ENCODE measurements at regions not wholly inside any gene's neighbourhood (a gene's known extent, or its start where the extent isn't known, plus 50 kb on each side); places are given as distances from the start of the nearest gene placed in this dataset.

GRCh38 chr2:4483050-4483449 is 779.7 kb downstream of the DCDC2C start:
- Histone ChIP-seq H3K4me3 (ENCODE audit: low read depth, low read length) (no peak overlapping the region), H3K9me3 (ENCODE audit: control insufficient read depth, insufficient read depth, low read depth, low read length) (peaks cover 51% of the 10 kb centered on the region), H3K36me3 (ENCODE audit: control insufficient read depth, insufficient read depth, low read length) (no peaks in the 10 kb centered on the region), H3K27me3 (ENCODE audit: control insufficient read depth, insufficient read depth, low read length) (no peaks in the 10 kb centered on the region), H3K27ac (ENCODE audit: low read depth, low read length) (no peak overlapping the region), H3K4me1 (ENCODE audit: control insufficient read depth, insufficient read depth, low read length) (no peaks in the 10 kb centered on the region), H3K9ac (ENCODE audit: low read length) (no peak overlapping the region)

- Histone ChIP-seq H3K4me1 (ENCODE audit: control insufficient read depth, insufficient read depth, low read length) (no peaks in the 10 kb centered on the region), H3K36me3 (ENCODE audit: control insufficient read depth, insufficient read depth, low read length) (no peaks in the 10 kb centered on the region), H3K9ac (ENCODE audit: low read length) (no peak overlapping the region), H3K4me3 (ENCODE audit: low read depth, low read length) (no peak overlapping the region), H3K27ac (ENCODE audit: low read depth, low read length) (no peak overlapping the region), H3K27me3 (ENCODE audit: control insufficient read depth, insufficient read depth, low read length) (no peaks in the 10 kb centered on the region), H3K9me3 (ENCODE audit: control insufficient read depth, insufficient read depth, low read depth, low read length) (peaks cover 33% of the 10 kb centered on the region)
Measured at GRCh38 chr2:4486971-4487370, 783.6 kb downstream of the DCDC2C start.

GRCh38 chr2:4499316-4500030 is 796.1 kb downstream of the DCDC2C start:
- H3K4me3 ChIP-seq (ENCODE audit: low read depth, low read length) = no peak overlapping the region
- H3K36me3 ChIP-seq (ENCODE audit: control insufficient read depth, insufficient read depth, low read length) = no peaks in the 10 kb centered on the region
- no peak overlapping the region for H3K9ac ChIP-seq (ENCODE audit: low read length)
- H3K27ac ChIP-seq (ENCODE audit: low read depth, low read length) = no peak overlapping the region
- H3K4me1 ChIP-seq (ENCODE audit: control insufficient read depth, insufficient read depth, low read length) = no peaks in the 10 kb centered on the region; the same call in 1 of the 2 replicates
- no peaks in the 10 kb centered on the region for H3K27me3 ChIP-seq (ENCODE audit: control insufficient read depth, insufficient read depth, low read length)
- no peaks in the 10 kb centered on the region for H3K9me3 ChIP-seq (ENCODE audit: control insufficient read depth, insufficient read depth, low read depth, low read length)

- H3K27ac ChIP-seq (ENCODE audit: low read depth, low read length) = no peak overlapping the region
- no peaks in the 10 kb centered on the region for H3K9me3 ChIP-seq (ENCODE audit: control insufficient read depth, insufficient read depth, low read depth, low read length)
- H3K27me3 ChIP-seq (ENCODE audit: control insufficient read depth, insufficient read depth, low read length) = no peaks in the 10 kb centered on the region
- H3K36me3 ChIP-seq (ENCODE audit: control insufficient read depth, insufficient read depth, low read length) = no peaks in the 10 kb centered on the region
- H3K9ac ChIP-seq (ENCODE audit: low read length) = no peak overlapping the region
- H3K4me1 ChIP-seq (ENCODE audit: control insufficient read depth, insufficient read depth, low read length) = no peaks in the 10 kb centered on the region; the same call in 1 of the 2 replicates
- H3K4me3 ChIP-seq (ENCODE audit: low read depth, low read length) = no peak overlapping the region
Measured at GRCh38 chr2:4501525-4501924, 798.1 kb downstream of the DCDC2C start.

- no peaks in the 10 kb centered on the region for H3K27me3 ChIP-seq (ENCODE audit: control insufficient read depth, insufficient read depth, low read length)
- H3K27ac ChIP-seq (ENCODE audit: low read depth, low read length) = no peak overlapping the region
- H3K4me3 ChIP-seq (ENCODE audit: low read depth, low read length) = no peak overlapping the region
- H3K36me3 ChIP-seq (ENCODE audit: control insufficient read depth, insufficient read depth, low read length) = no peaks in the 10 kb centered on the region
- H3K4me1 ChIP-seq (ENCODE audit: control insufficient read depth, insufficient read depth, low read length) = no peaks in the 10 kb centered on the region; the same call in 1 of the 2 replicates
- H3K9me3 ChIP-seq (ENCODE audit: control insufficient read depth, insufficient read depth, low read depth, low read length) = no peaks in the 10 kb centered on the region
- no peak overlapping the region for H3K9ac ChIP-seq (ENCODE audit: low read length)
Measured at GRCh38 chr2:4502230-4502843, 799.0 kb downstream of the DCDC2C start.

GRCh38 chr2:4507661-4508060 is 804.3 kb downstream of the DCDC2C start:
- H3K9me3 ChIP-seq (ENCODE audit: control insufficient read depth, insufficient read depth, low read depth, low read length) = no peaks in the 10 kb centered on the region
- H3K9ac ChIP-seq (ENCODE audit: low read length) = no peak overlapping the region
- H3K4me1 ChIP-seq (ENCODE audit: control insufficient read depth, insufficient read depth, low read length) = no peaks in the 10 kb centered on the region
- H3K36me3 ChIP-seq (ENCODE audit: control insufficient read depth, insufficient read depth, low read length) = no peaks in the 10 kb centered on the region
- no peaks in the 10 kb centered on the region for H3K27me3 ChIP-seq (ENCODE audit: control insufficient read depth, insufficient read depth, low read length)
- H3K4me3 ChIP-seq (ENCODE audit: low read depth, low read length) = no peak overlapping the region
- H3K27ac ChIP-seq (ENCODE audit: low read depth, low read length) = no peak overlapping the region

GRCh38 chr2:4515871-4516761 is 812.7 kb downstream of the DCDC2C start:
- Histone ChIP-seq H3K4me3 (ENCODE audit: low read depth, low read length) (no peak overlapping the region), H3K27ac (ENCODE audit: low read depth, low read length) (no peak overlapping the region), H3K36me3 (ENCODE audit: control insufficient read depth, insufficient read depth, low read length) (no peaks in the 10 kb centered on the region), H3K9ac (ENCODE audit: low read length) (no peak overlapping the region), H3K4me1 (ENCODE audit: control insufficient read depth, insufficient read depth, low read length) (no peaks in the 10 kb centered on the region), H3K9me3 (ENCODE audit: control insufficient read depth, insufficient read depth, low read depth, low read length) (no peaks in the 10 kb centered on the region), H3K27me3 (ENCODE audit: control insufficient read depth, insufficient read depth, low read length) (no peaks in the 10 kb centered on the region)

- Histone ChIP-seq H3K4me1 (ENCODE audit: control insufficient read depth, insufficient read depth, low read length) (no peaks in the 10 kb centered on the region), H3K9me3 (ENCODE audit: control insufficient read depth, insufficient read depth, low read depth, low read length) (no peaks in the 10 kb centered on the region), H3K9ac (ENCODE audit: low read length) (no peak overlapping the region), H3K4me3 (ENCODE audit: low read depth, low read length) (no peak overlapping the region), H3K27me3 (ENCODE audit: control insufficient read depth, insufficient read depth, low read length) (no peaks in the 10 kb centered on the region), H3K27ac (ENCODE audit: low read depth, low read length) (no peak overlapping the region), H3K36me3 (ENCODE audit: control insufficient read depth, insufficient read depth, low read length) (no peaks in the 10 kb centered on the region)
Measured at GRCh38 chr2:4518596-4518995, 815.2 kb downstream of the DCDC2C start.

GRCh38 chr2:4522498-4523421 is 819.4 kb downstream of the DCDC2C start:
- Histone ChIP-seq H3K9me3 (ENCODE audit: control insufficient read depth, insufficient read depth, low read depth, low read length) (no peaks in the 10 kb centered on the region), H3K4me1 (ENCODE audit: control insufficient read depth, insufficient read depth, low read length) (no peaks in the 10 kb centered on the region), H3K36me3 (ENCODE audit: control insufficient read depth, insufficient read depth, low read length) (no peaks in the 10 kb centered on the region), H3K9ac (ENCODE audit: low read length) (no peak overlapping the region), H3K27ac (ENCODE audit: low read depth, low read length) (no peak overlapping the region), H3K4me3 (ENCODE audit: low read depth, low read length) (no peak overlapping the region), H3K27me3 (ENCODE audit: control insufficient read depth, insufficient read depth, low read length) (no peaks in the 10 kb centered on the region)

GRCh38 chr2:4527416-4527815 is 824.0 kb downstream of the DCDC2C start:
- Histone ChIP-seq H3K36me3 (ENCODE audit: control insufficient read depth, insufficient read depth, low read length) (no peaks in the 10 kb centered on the region), H3K9me3 (ENCODE audit: control insufficient read depth, insufficient read depth, low read depth, low read length) (no peaks in the 10 kb centered on the region), H3K27me3 (ENCODE audit: control insufficient read depth, insufficient read depth, low read length) (no peaks in the 10 kb centered on the region), H3K27ac (ENCODE audit: low read depth, low read length) (no peak overlapping the region), H3K9ac (ENCODE audit: low read length) (no peak overlapping the region), H3K4me1 (ENCODE audit: control insufficient read depth, insufficient read depth, low read length) (no peaks in the 10 kb centered on the region), H3K4me3 (ENCODE audit: low read depth, low read length) (no peak overlapping the region)

Data from HUES6 (cell line).